GM21447 (cell line): ENCODE measurements at regions not wholly inside any gene's neighbourhood (a gene's known extent, or its start where the extent isn't known, plus 50 kb on each side); places are given as distances from the start of the nearest gene placed in this dataset.
"Not testable (repeated sequence)": the region's sequence is repeated elsewhere in the genome, so short reads cannot be mapped to it uniquely, and the experiment has no call there.

ENCODE experiments used
- ATAC-seq: cut with Tn5 transposase; IDR thresholded peaks from one replicate; pipeline ENCODE4 v1.9.1; 2021; ENCODE audit not compliant: unreplicated experiment

- ATAC-seq = peak; percentile 94
Observed at GRCh38 chr2:226300196-226300886, 499.3 kb downstream of the IRS1 start.

DNA sequence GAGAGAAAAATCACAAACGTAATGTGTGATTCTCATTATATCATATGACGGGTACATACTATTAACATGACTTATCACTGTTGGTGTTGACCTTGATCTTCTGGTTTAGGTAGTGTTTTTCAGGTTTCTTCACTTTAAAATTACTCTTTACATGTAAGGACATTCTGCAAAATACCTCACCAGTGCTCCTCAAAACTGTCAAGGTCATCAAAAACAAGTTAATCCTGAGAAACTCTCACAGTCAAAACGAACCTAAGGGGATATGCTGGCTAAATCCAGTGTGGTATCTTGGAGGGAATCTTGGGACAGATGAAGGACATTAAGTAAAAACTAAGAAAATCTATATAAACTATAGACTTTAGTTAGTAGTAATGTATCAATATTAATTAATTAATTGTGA lies 499.8 kb downstream of the IRS1 start:
- no peak for ATAC-seq

- no peak for ATAC-seq
Observed at GRCh38 chr2:226295681-226296080, 503.9 kb downstream of the IRS1 start.

- no peak for ATAC-seq
Observed at GRCh38 chr2:226295123-226295522, 504.5 kb downstream of the IRS1 start.

DNA sequence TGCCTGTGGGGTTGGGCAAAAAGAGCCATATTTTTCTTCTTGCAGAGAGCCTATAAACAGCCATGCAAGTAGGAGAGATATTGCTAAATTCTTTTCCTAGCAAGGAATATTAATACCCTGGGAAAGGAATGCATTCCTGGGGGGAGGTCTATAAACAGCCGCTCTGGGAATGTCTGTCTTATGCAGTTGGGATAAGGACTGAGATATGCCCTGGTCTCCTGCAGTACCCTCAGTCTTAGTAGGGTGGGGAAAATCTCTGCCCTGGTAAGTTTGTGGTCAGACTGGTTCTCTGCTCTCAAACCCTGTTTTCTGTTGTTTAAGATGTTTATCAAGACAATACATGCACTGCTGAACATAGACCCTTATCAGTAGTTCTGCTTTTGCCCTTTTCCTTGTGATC lies 508.3 kb downstream of the IRS1 start:
- ATAC-seq = not testable (repeated sequence)

GRCh38 chr2:226286916-226287315 lies 512.7 kb downstream of the IRS1 start:
- no peak for ATAC-seq

DNA sequence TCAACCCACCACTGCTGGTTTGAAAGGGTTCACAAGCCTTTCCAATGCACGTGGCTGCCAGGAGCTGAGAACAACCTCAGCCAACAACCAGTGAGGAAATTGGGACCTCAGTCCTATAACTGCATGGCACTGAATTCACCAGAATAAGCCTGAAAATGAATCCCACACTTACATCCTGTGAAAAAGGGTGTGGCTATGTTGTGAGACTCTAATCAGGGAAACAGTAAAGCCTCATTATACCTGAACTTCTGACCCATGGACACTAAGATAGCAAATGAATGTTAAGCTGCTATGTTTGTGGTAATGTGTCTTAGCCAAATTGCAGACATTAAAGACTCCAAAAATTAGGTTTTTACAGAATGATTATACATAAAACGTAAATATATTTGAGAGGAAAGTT lies 515.8 kb downstream of the IRS1 start:
- no peak for ATAC-seq

DNA sequence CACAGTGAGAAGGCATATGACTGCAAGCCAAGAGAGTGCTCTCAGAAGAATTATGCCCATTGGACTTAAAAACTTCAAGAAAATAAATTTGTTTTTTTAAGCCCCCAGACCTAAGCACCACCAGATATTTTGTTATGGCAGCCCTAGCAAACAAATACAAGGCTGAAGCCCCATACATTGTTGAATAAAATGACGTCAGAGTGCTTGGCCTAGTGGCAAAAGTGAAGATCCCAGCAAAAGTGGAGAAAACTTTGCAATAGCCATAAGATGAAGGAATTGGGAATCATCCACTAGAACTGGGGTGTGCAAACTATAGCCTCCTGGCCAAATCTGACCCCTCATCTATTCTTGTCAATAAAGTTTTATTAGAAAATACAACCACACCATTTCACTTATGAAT lies 517.5 kb downstream of the IRS1 start:
- ATAC-seq = no peak

- ATAC-seq = not testable (repeated sequence)
Observed at GRCh38 chr2:226280136-226280535, 519.5 kb downstream of the IRS1 start.

GRCh38 chr2:226275215-226275614 lies 524.4 kb downstream of the IRS1 start:
- ATAC-seq = no peak

- ATAC-seq = no peak
Observed at GRCh38 chr2:226274143-226274542, 525.5 kb downstream of the IRS1 start.

DNA sequence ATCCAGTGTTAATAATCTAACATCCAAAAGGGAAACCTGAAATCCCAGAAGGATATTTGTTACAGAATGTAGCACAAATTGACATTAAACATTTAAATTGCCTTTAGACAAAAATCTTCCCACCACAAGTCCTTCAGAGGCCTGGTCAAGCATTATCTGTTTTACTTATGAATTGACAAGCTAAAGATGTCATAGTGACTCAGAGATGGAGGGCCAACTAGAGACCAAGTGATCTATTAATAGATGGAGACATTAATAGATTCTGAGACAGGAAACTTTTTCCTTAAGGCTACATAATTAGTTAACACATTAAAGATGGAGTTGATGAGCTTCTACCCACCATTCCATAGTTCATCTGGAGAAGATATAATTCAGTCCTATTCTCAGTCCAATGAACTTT lies 526.2 kb downstream of the IRS1 start:
- ATAC-seq = no peak

- no peak for ATAC-seq
Observed at GRCh38 chr2:226272435-226272834, 527.2 kb downstream of the IRS1 start.

DNA sequence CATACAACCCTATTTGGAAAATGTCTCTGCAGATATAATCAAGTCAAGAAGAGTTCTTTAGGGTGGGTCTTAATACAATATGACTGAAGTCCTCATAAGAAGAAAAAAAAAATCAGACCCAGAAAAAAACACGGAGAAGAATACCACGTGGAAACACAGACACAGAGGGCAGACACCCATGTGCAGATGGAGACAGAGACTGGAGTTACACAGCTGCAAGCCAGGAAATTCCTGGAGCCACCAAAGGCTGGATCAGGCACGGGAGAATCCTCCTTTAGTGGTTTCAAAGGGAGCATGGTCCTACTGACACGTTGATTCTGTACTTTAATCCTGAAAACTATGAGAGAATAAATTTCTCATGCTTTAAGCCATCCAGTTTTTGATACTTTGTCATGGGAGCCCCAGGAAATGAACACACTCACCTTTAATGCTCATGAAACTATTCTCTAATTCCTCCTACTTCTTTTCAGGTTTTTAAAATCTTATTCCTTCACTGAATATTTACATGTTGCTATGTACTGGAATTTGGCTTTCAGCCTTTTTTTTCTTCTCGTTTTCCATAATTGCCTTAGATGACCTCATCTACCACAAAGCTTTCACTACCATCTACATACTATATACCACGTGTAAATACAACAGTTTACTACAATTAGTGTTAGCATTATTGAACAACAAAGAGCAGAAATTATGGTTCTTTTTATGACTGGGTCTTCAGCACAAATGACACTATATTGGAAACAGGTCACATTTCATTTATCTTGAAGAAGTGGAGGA lies 529.1 kb downstream of the IRS1 start:
- ATAC-seq = no peak

DNA sequence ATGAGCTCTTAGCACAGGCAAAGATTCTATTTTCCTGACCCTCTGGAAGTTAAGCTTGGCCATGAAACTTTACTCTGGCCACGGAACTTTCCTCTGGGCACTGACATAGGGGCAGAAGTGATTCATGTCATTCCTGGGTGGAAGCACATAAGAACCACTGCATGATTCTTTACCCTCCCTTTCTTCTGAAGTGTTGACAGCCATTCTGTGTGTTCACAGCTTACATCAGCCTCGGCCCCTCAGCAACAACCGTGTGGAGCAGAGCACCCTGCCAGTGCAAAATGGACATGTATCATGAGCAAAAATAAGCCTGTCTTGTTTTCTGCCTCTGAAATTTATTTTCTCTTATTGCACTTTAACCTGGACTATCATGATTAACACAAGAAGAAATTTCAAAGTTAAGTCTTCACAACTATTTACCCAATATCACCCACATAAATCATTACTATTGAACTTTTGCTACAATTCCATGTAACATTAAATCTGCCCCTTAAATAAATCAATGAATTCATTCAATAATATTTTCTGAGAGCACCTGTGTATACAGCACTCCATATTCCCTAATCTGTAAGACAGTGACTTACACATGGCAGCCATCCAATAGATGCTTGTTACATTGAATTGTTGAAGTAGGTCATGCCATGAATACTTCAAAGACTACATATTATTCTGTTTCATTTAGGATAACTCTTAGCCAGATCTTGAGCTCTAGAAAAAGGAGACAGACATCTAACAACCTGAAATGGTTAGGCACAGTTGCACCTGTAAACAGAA lies 531.9 kb downstream of the IRS1 start:
- no peak for ATAC-seq

DNA sequence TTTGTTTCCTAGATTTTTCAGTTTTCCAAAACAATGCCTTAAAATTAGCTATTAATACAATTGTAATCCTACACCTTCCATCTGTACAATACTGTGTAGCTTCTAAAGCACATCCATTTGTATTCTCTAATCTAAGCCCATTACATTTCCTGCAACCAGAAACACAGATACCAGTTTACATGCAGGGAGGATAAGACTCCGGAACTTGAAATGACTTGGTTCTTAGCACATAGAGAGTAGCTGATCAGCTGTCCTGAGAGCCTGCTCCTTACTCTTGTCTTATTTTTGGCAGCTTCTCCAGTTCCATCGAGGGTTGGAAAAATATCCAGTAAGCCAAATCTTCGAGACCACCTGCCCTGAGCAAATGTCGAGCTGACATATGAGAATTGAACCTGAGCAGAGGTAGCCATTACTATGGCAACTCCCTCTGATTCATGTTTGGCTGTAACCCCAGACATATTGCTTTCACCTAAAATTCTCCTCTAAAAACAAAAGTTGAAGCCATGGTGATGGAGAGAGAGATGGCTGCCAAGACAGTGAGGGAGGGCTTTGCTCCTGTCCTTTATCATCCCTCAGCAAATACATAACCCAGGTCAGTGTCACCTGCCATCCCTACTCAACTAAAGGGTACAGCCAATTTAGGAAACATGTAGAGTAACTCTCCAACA lies 542.8 kb downstream of the IRS1 start:
- ATAC-seq = no peak

DNA sequence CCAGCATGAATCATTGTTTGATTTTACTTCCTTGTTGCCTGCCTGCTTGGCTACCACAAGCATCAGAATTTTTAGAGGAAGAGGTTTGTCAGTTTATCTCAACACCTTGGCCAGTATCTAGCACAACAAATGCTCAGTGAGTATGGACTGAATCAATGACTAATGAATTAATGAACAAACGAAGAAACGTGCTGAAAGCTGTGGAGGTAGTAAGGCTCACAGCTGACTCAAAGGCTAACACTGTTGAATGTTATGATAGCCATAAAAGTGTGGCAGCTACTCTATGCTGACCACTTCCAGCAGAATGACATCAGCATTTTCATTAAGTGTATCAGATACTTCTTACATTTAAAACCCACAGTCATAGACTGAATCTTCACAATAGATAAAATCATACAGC lies 543.4 kb downstream of the IRS1 start:
- no peak for ATAC-seq

GRCh38 chr2:226251661-226252060 lies 548.0 kb downstream of the IRS1 start:
- no peak for ATAC-seq

DNA sequence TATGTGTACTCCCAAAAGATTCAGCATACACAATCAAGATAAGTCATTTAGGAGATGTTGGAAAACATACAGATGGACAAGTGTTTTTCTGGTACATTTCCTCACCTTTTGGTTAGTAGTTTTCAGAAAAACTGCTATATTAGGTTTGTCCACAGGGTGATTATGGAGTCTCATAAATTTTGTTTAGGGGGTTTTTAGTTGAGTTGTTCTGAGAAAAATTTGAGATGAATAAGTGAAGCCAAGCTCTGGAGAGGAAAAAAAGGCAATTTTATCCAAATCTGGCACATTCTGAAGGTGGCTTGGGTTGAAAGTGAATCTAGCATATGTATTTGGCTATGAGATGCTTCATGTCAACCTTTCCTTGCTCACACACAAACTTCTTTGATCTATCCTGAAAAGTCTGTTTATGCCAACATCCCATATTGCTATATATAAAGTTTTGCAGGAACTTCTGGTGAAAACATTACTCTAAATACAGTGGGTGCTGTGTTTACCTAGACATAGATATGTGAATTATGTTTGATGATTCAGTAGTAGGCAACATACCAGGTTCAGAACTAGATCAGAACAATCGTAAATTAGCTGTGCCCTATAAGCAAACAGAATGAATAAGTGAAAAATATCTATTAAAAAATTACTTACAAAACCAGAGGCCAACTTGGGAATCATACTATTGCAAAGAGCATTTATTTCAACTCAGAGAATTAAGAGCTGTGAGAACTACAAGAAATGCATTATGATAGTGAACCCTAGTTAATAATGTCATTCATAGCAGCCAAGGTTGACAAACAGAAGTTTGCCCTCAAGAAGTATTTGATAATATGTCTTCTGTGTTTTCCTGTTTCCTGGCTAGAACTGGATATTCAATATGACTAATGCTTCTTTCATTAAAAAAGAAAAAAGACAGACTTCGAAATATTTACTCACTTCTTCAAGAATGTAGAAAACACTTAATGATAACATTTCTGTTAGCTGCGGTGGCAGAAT lies 552.0 kb downstream of the IRS1 start:
- no peak for ATAC-seq

GRCh38 chr2:226234187-226234586 lies 565.4 kb downstream of the IRS1 start:
- no peak for ATAC-seq
